ENCODE measurements at regions not wholly inside any gene's neighbourhood (a gene's known extent, or its start where the extent isn't known, plus 50 kb on each side); places are given as distances from the start of the nearest gene placed in this dataset.

- TF ChIP-seq CTCF (IDR thresholded peaks at IDR 0.05; ENCODE audit: poor library complexity), result no peak
- no peak for TF ChIP-seq EZH2 (IDR thresholded peaks at IDR 0.05; ENCODE audit: borderline replicate concordance)
Observed at GRCh38 chr5:173480896-173481295, 135.6 kb downstream of the BOD1 start.

All from hepatocyte (in vitro differentiated cells).